HG03103 (cell line): ENCODE measurements at regions not wholly inside any gene's neighbourhood (a gene's known extent, or its start where the extent isn't known, plus 50 kb on each side); places are given as distances from the start of the nearest gene placed in this dataset.

Source experiments
- ATAC-seq: cut with Tn5 transposase; IDR thresholded peaks from one replicate; pipeline ENCODE4 v1.9.1; 2021; ENCODE audit warnings: low read depth; ENCODE audit not compliant: unreplicated experiment

DNA sequence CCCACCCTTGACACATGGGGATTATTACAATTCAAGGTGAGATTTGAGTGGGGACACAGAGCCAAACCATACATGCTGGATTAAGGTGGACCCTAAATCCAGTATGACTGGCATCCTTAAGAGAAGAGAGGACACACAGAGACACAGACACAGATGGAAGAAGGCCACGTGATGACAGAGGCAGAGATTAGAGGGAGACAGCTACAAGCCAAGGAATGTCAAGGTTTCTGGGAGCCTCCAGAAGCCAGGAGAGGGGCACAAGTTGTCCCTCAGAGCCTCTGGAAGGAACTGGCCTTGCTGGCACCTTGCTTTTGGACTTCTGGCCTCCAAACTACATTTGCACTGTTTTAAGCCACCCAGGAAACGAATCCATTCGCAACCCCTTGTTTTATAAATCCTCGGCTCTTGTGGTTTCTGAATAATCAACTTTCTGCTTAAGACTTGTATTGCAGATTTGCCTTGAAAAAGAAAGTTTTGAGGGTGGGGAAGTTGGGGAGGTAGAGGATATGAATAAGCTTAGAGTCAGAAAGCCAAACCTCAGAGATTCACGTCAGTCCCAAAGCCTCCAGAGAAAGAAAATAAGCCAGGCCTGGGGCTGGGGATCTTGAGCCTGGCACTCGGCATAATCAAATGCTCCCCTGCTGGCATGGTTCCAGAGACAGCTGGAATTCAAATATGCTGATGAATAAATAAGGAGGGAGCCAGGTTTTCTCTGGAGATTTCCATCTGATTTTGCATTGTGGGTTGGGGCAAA lies 224.2 kb upstream of the PWP1 start:
- no peak for ATAC-seq

DNA sequence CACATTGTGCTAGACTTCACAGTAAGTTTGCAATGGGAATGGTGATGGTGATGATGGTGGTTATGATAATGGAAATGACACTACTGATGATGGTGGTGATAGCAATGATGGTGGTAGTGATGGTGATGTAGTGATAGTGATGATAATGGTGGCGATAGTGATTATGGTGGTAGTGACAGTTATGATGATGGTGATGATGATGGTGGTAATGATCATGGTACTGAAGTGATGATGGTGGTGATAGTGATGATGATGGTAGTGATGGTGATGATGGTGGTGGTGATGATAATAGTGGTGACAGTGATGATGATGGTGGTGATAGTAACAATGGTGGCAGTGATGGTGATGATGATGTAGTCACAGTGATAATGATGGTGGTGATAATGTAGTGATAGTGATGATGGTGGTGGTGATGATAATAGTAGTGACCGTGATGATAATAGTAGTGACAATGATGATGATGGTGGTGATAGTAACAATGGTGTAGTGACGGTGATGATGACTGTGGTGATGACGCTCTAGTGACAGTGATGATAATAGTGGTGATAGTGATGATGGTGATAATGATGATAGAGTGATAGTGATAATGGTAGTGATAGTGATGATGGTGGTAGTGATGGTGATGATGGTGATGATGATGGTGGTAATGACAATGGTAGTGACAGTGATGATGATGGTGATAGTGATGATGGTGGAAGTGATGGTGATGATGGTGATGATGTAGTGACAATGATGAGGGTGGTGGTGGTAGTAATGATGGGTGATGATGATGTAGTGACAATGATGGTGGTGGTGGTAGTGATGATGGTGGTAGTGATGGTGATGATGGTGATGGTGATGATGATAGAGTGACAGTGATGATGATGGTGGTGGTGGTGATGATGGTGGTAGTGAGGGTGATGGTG lies 222.9 kb upstream of the PWP1 start:
- no peak for ATAC-seq

DNA sequence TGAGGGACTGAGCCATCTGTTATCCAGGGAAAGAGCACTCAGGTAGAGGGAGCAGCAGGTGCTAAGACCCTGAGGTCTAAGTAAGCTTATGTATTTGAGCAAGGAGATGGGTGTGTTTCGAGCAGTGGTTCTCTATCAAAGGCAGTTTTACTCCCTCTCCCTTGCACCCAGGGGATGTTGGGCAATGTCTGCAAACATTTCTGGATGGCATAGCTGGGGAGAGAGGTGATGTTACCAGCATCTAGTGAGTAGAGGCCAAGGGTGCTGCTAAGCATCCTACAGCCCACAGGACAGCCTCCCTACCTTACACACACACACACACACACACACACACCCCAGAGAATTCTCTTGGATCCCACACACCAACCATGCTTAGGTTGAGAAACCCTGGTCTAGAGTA lies 221.0 kb upstream of the PWP1 start:
- ATAC-seq = no peak

DNA sequence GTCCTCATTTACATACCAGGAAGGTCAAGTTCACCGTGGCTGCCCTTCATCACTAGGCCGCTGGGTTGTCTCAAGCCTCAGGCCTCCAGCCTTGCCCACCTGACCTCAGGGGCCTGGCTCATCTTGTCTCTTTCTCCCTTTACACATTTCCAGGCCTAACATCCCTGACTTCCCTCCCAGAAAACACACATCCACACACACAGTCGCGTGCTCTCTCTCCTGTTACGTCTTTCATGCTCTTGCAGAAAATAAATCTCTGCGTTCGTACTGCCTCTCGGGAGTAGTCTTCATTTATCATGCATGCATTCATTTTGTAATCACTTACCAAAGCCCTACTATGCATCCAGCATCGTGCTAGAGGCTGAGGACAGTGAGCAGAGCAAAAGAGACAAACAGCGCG lies 220.0 kb upstream of the PWP1 start:
- no peak for ATAC-seq

DNA sequence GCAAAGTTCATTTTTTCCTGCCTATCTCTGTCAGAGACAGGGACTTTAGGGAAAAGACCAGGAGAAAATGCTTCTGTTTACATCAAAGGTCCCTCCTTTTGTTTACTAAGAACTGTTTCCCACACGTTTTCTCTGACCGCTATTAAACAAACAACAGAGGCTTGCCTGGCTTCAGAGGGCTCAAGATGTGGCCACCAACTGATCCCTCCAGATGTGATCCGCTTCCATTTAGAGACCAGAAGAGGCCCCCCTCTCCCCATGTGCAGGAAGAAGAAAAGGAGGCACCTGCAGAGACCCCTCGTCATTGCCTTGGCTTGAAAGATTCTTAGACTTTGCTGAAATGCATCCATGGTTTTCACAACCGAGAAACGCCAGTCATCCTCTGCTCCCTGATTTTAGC lies 217.9 kb upstream of the PWP1 start:
- no peak for ATAC-seq

DNA sequence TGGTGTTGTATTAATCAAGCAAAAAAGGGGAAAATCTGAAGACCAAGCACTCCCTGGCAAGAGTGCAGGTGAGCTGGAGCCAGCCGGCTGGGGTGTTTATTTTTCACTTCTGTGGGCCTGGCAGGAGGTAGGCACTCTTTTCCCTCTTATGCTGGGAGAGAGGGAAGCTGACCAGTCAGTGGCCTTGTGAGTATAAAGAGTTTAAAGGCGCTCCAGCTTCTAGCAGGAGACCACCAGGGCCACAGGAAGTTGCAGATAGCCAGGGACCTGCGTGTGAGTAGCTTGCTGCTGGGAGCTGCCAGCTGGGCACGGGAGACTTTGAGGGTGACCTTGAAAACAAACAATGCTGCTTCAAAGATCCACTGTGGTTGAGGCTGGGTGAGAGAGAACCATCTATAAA lies 217.4 kb upstream of the PWP1 start:
- ATAC-seq = no peak

DNA sequence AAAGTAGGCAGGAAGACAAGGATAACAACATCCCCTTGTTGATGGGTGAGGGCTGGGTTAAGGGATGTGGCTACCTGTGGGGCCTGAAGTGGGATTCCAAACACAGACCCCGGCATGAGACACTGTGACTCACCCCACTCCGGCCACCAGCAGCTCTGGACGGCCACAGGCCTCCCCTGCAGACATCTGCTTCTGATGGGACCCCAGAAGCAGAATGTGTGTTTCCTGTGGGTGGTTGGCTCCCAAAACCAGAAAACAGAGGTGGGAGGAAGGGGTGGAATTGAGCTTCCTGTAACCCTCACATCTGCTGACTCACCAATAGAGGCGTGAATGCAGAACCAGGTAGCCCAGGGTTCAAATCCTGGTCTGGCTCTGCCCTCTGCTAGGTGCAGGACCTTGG lies 216.6 kb upstream of the PWP1 start:
- ATAC-seq = no peak

DNA sequence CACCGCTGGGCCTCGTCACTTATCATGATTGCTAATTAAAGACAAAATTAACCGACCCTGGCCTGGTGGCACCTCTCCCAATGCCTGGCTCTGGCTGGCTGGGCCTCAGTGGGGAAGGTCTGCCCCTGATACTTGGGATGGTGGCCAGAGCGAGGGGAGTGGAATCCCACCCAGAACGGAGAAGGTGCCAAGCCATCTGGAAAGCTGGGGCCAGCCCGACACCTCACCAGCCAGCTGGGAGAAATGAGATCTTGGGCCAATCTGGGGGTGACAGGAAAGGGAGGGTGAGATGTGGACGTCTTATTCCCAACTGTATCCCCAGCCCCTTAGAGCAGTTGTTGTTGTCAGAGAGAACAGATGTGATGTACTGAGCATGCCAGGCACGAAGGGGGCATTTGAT lies 215.0 kb upstream of the PWP1 start:
- no peak for ATAC-seq

DNA sequence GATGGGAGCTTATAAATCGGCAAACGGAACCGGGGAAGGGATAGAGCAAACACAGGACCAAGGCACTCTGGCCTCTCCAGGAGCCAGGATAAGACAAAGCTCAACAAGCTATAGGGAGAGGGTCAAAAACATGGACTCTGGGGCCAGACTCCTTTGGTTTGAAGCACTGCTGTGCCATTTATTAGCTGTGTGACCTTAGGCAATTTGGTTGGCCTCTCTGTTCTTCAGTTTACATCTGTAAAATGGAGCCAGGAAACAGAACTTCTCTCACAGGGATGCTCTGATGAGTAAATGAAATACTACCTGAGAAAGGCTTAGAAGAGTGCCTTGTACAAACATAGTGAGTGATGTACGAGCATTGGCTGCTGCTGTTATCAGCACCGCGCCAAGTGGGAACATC lies 213.3 kb upstream of the PWP1 start:
- ATAC-seq = no peak

DNA sequence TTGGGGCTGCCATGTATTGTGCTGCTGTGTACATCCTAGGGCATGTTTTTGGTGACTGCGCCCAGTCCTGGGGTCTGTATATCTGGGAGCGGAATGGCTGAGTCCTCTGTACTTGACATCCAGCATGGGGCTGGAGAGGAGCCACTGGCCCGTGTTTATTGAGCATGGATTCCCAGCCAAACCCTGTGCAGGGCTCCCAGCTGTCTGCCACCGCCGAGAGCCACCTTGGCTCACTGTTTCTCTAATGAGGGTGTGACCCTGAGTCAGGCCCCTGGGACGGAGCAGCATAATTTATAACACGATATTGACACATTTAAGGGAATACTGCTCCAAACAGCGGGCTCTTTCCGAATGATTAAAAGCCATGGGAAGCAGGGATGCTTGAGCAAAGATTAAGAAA lies 211.5 kb upstream of the PWP1 start:
- ATAC-seq = no peak

DNA sequence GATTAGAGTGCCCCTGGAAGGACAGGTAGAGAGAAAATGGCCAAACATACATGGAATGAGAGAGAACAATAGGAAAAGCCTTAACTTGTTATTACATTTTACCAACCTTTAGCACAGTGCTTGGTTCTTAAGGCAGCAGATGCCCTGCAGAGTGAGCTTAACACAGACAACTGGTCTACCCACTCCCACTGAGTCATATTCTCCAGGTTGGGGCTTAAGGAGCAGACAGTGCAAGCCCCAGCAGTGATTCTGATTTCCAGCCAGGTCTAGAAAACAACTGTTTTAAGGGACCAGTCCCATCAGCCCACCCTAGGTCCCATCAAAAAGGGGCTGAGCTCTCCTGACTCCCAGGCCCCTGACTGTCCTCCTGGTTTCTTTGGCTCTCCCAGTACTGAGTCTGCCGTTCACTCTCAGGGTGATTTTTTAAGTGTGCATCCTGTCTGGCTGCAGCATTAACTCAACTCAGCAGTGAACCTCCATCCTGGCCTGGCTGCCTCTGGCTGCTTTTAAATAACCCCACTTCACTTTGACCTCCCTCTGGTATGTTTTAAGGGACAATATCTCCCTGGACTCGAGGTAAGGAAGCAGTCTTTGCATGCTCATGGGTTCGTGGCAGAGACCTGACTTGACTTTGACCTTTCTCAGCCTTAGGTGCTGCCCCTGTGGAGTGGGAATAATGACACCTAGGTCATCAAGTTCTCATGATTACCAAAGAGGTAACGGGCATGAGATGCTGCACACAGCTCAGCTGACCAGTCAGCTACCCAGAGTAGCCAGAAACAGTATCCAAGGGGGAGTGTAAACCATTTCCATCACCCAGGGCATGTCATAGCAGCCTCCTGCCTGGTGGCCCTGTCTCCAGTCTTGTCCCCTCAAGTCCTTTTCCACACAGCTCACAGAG lies 210.7 kb upstream of the PWP1 start:
- no peak for ATAC-seq

DNA sequence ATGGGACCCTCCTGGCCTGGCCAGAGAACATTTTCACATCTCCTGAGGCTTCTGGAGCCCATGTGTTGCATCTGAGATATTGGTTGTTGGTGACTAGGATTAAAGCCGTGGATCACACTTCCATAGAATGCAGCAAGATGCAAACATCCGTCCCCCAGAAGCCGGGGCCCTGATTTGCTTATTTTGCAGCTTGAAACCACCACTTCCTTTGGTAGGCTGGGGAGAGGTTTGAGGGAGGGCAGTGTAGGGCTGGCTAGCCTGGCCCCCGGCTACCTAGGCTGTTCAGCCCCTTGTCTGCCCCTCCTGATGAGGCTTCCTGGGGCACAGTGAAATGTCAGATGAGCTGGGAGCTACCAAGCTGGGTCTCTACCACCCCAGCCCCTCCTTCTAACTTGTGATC lies 209.7 kb upstream of the PWP1 start:
- ATAC-seq = no peak

DNA sequence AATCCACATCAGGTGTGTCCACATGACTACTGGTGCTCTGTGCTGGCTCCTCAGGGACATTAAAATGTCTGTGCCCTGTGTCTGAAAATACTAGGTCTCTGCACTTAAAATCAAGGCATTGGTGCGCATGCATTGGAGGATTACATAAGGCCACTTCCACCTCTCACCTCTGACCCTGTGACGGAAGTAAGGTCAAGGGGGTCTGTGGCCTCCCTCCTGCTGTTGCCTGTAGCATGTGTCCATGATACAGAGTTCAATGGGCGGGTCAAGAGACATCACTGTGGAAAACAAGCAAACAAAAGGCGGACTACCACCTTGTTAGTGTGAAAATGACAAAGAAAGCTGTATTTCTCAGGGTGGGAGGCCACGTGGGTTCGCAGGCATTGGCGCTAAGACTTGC lies 208.6 kb upstream of the PWP1 start:
- ATAC-seq = no peak

DNA sequence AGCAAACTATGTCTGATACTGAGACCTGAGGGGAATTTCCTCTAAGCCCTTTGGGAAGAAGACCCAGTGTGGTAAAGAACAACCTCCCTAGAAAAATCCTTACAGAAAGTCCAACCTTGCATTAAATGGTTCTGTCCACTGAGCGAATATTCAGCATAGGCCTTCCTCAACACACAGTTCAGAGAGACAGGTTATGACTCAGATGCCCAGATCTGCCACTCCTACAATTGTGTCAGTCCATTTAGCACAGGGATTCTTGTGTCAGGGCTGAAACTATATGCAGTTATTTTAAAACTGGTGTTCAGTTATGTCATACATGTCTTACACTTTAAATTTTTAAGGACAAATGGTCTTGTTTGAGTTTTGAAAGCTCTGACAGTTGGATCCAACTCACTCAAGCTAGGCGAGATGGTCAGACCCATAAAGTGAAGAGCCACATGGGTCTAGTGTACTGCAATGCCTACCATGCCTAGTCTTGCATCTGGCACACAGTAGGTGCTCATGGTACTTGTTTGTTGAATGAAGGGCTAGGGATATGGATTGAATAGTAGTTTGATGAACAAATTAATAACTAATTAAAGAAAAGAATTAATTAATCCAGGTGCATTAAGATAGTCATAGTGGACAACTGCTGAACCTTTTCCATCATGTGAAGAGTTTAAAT lies 207.5 kb upstream of the PWP1 start:
- ATAC-seq = no peak

DNA sequence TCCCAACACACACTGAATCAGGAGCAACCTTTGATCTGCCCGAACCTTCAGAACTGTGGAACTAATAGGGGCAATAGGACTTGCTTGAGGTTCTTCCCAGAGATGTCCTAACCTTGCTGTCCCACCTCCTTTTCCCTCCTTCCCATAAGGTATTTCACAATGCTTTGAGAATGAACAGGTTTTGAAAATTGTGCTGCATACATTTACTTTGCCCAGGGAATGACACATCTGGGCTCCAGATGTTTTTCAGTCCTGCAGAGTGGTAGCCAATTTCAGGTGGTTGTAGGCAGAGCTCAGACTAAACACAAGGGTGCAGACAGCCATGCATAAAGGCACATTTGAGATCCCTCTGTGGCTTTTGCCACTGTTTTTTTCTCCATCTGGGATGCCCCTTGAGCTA lies 206.7 kb upstream of the PWP1 start:
- ATAC-seq = no peak

DNA sequence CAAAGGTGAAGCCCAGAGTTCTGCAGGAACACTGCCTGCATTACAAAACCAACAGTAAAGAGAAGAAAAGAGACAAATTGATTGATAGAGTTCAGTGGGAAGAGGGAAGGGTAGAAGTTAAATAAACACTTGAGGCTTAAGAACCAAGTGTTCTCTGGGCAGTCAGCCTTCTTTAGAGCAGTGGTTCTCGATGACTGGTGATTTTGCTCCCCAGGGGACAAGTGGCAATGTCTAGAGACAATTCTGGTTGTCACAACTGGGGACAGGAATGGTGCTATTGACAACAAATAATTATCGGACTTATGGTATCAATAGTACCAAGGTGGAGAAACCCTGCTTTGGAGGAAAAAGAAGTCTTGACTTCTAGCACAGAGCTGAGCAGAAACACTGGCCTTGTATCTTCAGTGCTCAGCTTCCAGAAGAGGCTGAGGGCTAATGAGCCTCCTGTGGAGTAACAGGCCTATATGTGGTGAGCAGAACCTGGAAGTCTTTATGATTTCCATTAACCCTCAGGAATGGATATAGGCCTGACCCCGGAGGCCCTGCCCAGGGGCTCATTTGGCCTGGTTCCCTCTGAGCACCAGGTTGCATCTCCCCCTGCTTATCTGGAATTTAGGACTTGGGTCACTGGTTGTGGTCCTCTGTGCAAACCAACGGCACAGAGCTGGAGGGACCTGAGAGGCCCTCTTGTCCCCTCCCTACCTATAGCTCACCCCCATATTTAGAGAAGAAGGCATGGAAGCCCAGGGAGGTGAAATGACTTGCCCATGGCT lies 204.6 kb upstream of the PWP1 start:
- no peak for ATAC-seq

DNA sequence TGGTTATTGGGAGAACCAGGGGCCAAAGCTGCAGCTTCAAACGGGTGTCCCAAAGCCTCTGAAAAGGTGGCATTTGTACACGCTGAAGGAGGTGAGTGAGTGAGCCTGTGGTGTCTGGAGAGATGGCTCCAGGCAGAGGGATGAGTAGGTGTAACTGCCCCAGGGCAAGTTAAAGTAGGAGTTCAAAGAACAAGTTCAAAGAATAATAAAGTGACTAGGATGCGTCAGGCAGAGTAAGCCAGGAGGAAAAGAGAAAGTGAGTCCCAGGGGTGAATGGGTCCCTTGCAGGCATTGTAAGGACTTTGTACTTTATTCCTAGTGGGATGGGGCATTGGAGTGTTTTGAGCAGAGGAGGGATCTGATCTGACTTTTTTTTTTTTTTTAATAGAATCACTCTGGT lies 201.4 kb upstream of the PWP1 start:
- no peak for ATAC-seq

DNA sequence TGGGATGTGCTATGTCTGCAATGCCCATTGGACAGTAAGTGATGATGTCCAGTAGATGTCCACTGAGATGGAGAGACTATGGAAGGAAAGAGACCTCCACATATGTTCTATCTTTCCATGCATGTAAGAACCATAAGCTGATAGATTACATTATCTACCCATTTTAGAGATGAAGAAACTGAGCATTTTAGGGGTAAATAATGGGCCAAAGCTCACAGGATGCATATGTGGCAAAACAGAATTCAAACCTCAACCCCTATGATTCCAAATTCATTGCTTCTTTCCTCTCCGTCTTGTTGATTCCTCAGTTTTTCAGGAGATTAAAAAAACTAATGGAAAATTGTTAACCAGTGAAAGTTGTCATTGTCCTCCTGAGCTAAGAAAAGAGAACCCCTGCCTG lies 200.7 kb upstream of the PWP1 start:
- ATAC-seq = no peak

DNA sequence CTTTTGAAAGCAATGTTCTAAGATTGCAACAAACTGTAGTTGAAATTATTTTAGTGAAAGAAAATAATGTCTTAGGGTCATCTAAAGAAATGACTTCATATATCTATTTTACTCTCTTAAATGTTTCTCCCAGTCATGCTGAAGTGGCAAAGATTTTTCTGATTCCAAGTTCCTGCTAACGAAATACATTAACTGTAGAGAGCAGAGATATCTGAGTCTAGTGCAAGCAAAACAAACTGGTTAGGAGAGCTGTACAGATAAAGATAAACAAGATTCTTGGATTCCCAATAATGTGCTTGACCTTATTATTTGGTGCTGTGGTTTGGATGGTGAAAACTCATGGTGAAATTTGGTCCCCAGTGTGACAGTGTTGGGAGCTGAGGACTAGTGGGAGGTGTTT lies 199.9 kb upstream of the PWP1 start:
- no peak for ATAC-seq
